ENCODE measurements at regions not wholly inside any gene's neighbourhood (a gene's known extent, or its start where the extent isn't known, plus 50 kb on each side); places are given as distances from the start of the nearest gene placed in this dataset.

DNA sequence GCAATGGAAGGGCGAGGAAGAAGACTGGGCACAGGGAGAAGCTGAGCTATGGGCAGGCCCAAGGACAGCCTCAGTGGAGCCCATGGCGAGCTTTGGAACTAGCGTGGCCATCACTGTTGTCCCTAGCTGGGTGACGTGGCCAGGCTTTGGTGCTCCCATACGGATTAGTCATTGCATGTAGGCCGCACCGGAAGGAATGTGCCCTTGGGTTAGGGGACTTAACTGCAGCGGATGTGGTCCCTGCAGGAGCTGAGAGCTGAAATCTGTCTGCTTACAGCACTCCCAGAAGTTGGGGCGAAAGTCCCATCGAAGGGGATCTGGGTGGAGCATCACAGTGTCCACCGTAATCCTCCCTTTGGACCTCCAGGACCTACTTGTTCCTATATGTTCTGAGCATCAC is 133.7 kb downstream of the PAPOLA start:
- TF ChIP-seq, protein P1, sequence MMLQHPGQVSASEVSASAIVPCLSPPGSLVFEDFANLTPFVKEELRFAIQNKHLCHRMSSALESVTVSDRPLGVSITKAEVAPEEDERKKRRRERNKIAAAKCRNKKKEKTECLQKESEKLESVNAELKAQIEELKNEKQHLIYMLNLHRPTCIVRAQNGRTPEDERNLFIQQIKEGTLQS (IDR thresholded peaks at IDR 0.05; ENCODE audit: insufficient read depth, low read depth, low read length) = no peak
- TF ChIP-seq, protein P2, sequence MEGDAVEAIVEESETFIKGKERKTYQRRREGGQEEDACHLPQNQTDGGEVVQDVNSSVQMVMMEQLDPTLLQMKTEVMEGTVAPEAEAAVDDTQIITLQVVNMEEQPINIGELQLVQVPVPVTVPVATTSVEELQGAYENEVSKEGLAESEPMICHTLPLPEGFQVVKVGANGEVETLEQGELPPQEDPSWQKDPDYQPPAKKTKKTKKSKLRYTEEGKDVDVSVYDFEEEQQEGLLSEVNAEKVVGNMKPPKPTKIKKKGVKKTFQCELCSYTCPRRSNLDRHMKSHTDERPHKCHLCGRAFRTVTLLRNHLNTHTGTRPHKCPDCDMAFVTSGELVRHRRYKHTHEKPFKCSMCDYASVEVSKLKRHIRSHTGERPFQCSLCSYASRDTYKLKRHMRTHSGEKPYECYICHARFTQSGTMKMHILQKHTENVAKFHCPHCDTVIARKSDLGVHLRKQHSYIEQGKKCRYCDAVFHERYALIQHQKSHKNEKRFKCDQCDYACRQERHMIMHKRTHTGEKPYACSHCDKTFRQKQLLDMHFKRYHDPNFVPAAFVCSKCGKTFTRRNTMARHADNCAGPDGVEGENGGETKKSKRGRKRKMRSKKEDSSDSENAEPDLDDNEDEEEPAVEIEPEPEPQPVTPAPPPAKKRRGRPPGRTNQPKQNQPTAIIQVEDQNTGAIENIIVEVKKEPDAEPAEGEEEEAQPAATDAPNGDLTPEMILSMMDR (IDR thresholded peaks at IDR 0.05; ENCODE audit: control extremely low read depth in 1 of 3, insufficient read depth in 1 of 3, low read depth in 1 of 3, low read length in 3 of 3) = no peak
- TF ChIP-seq KDM5A (IDR thresholded peaks at IDR 0.05; ENCODE audit: low read length) (no peak), SIX5 (IDR thresholded peaks at IDR 0.05; ENCODE audit: low read depth, low read length) (no peak), YY1 (IDR thresholded peaks at IDR 0.05; ENCODE audit: low read depth, low read length) (no peak), SP1 (IDR thresholded peaks at IDR 0.05; ENCODE audit: low read depth, low read length) (no peak), ASH2L (IDR thresholded peaks at IDR 0.05; ENCODE audit: low read length) (no peak), TEAD4 (IDR thresholded peaks at IDR 0.05; ENCODE audit: low read depth, low read length) (no peak), CEBPB (IDR thresholded peaks at IDR 0.05; ENCODE audit: low read depth, low read length) (no peak), CHD1 (IDR thresholded peaks at IDR 0.05; ENCODE audit: low read depth, low read length) (no peak), JUN (IDR thresholded peaks at IDR 0.05; ENCODE audit: low read depth, low read length) (no peak), EP300 (IDR thresholded peaks at IDR 0.05; ENCODE audit: borderline replicate concordance in 1 of 2, low read depth in 2 of 2, low read length in 2 of 2) (no peak)
- TF ChIP-seq, protein P3, sequence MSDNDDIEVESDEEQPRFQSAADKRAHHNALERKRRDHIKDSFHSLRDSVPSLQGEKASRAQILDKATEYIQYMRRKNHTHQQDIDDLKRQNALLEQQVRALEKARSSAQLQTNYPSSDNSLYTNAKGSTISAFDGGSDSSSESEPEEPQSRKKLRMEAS (IDR thresholded peaks at IDR 0.05) = no peak
